Activated CD4-positive, alpha-beta T cell treated with anti-CD3 and anti-CD28 coated beads, Interleukin-2, amount 10 ng/mL, durations not matched to agents 7 days and 5 days (primary cell): ENCODE measurements at regions not wholly inside any gene's neighbourhood (a gene's known extent, or its start where the extent isn't known, plus 50 kb on each side); places are given as distances from the start of the nearest gene placed in this dataset.
"Not testable (repeated sequence)": the region's sequence is repeated elsewhere in the genome, so short reads cannot be mapped to it uniquely, and the experiment has no call there.

Experiments used
- CTCF ChIA-PET: fragments of 350-600 bp; sonication (Branson Sonifier 250); formaldehyde crosslinking; loops from one replicate; lab custom pipeline; 2021; ENCODE audit warnings: antibody characterized with exemption; lab: Charles Lee
- POLR2A ChIA-PET: fragments of 350-600 bp; sonication (Branson Sonifier 250); formaldehyde crosslinking; loops from one replicate; lab custom pipeline; 2021; ENCODE audit warnings: antibody characterized with exemption; lab: Charles Lee
- DNase-seq: peaks from one replicate; pipeline ENCODE4 v3.0.0-alpha.2; 2020
- H3K27ac Mint-ChIP-seq: one replicate; pipeline ENCODE4 v1.8.0; 2021; ENCODE audit warnings: mild to moderate bottlenecking, moderate library complexity, mixed read lengths
- H3K27me3 Mint-ChIP-seq: one replicate; pipeline ENCODE4 v1.8.0; 2021; ENCODE audit warnings: mixed read lengths
- H3K36me3 Mint-ChIP-seq: one replicate; pipeline ENCODE4 v1.8.0; 2021; ENCODE audit warnings: low read depth, mixed read lengths
- H3K4me1 Mint-ChIP-seq: one replicate; pipeline ENCODE4 v1.8.0; 2021; ENCODE audit warnings: mixed read lengths
- H3K4me3 Mint-ChIP-seq: one replicate; pipeline ENCODE4 v1.8.0; 2021; ENCODE audit warnings: mild to moderate bottlenecking, moderate library complexity, mixed read lengths
- H3K9me3 Mint-ChIP-seq: one replicate; pipeline ENCODE4 v1.8.0; 2021; ENCODE audit warnings: mixed read lengths

GRCh38 chr9:135184181-135185053 is 96.9 kb downstream of the OLFM1 start:
- DNase-seq, result no peak
- no peaks in the 10 kb centered on the region for H3K27me3 Mint-ChIP-seq
- ChIA-PET CTCF (no interaction called here), POLR2A (no interaction called here)
- H3K4me3 Mint-ChIP-seq, result no peak overlapping the region
- H3K27ac Mint-ChIP-seq, result no peak overlapping the region
- H3K4me1 Mint-ChIP-seq, result no peaks in the 10 kb centered on the region
- H3K9me3 Mint-ChIP-seq, result no peaks in the 10 kb centered on the region
- H3K36me3 Mint-ChIP-seq, result no peaks in the 10 kb centered on the region

GRCh38 chr9:135185060-135185459 is 97.6 kb downstream of the OLFM1 start:
- Mint-ChIP-seq H3K4me3 (no peak overlapping the region), H3K27ac (no peak overlapping the region), H3K27me3 (no peaks in the 10 kb centered on the region), H3K9me3 (no peaks in the 10 kb centered on the region), H3K4me1 (no peaks in the 10 kb centered on the region), H3K36me3 (no peaks in the 10 kb centered on the region)
- ChIA-PET POLR2A (no interaction called here), CTCF (no interaction called here)
- DNase-seq, result no peak

- ChIA-PET CTCF (no interaction called here), POLR2A (no interaction called here)
- no peaks in the 10 kb centered on the region for H3K9me3 Mint-ChIP-seq
- H3K27me3 Mint-ChIP-seq, result no peaks in the 10 kb centered on the region
- no peak overlapping the region for H3K4me3 Mint-ChIP-seq
- H3K4me1 Mint-ChIP-seq, result no peaks in the 10 kb centered on the region
- no peak for DNase-seq
- no peaks in the 10 kb centered on the region for H3K36me3 Mint-ChIP-seq
- H3K27ac Mint-ChIP-seq, result no peak overlapping the region
Observed at GRCh38 chr9:135186248-135187164, 99.0 kb downstream of the OLFM1 start.

GRCh38 chr9:135187365-135187764 is 99.9 kb downstream of the OLFM1 start:
- no peak overlapping the region for H3K27ac Mint-ChIP-seq
- CTCF ChIA-PET, result no interaction called here
- H3K27me3 Mint-ChIP-seq, result no peaks in the 10 kb centered on the region
- H3K4me3 Mint-ChIP-seq, result no peak overlapping the region
- no peaks in the 10 kb centered on the region for H3K9me3 Mint-ChIP-seq
- DNase-seq, result no peak
- H3K4me1 Mint-ChIP-seq, result no peaks in the 10 kb centered on the region
- POLR2A ChIA-PET, result no interaction called here
- H3K36me3 Mint-ChIP-seq, result no peaks in the 10 kb centered on the region

GRCh38 chr9:135188681-135189151 is 101.2 kb downstream of the OLFM1 start:
- Mint-ChIP-seq H3K36me3 (no peaks in the 10 kb centered on the region), H3K27me3 (no peaks in the 10 kb centered on the region), H3K4me1 (no peaks in the 10 kb centered on the region), H3K9me3 (no peaks in the 10 kb centered on the region), H3K4me3 (no peak overlapping the region), H3K27ac (no peak overlapping the region)
- CTCF ChIA-PET, result no interaction called here
- POLR2A ChIA-PET, result no interaction called here
- DNase-seq, result no peak

- H3K4me1 Mint-ChIP-seq, result no peaks in the 10 kb centered on the region
- no peak overlapping the region for H3K4me3 Mint-ChIP-seq
- H3K27ac Mint-ChIP-seq, result no peak overlapping the region
- H3K27me3 Mint-ChIP-seq, result no peaks in the 10 kb centered on the region
- ChIA-PET POLR2A (no interaction called here), CTCF (no interaction called here)
- no peaks in the 10 kb centered on the region for H3K9me3 Mint-ChIP-seq
- no peak for DNase-seq
- H3K36me3 Mint-ChIP-seq, result no peaks in the 10 kb centered on the region
Observed at GRCh38 chr9:135189497-135189896, 102.0 kb downstream of the OLFM1 start.

- DNase-seq, result no peak
- H3K4me1 Mint-ChIP-seq, result no peaks in the 10 kb centered on the region
- ChIA-PET CTCF (no interaction called here), POLR2A (no interaction called here)
- H3K4me3 Mint-ChIP-seq, result no peak overlapping the region
- H3K27me3 Mint-ChIP-seq, result no peaks in the 10 kb centered on the region
- no peaks in the 10 kb centered on the region for H3K9me3 Mint-ChIP-seq
- peak overlapping the region; percentile 64 for H3K27ac Mint-ChIP-seq
- no peaks in the 10 kb centered on the region for H3K36me3 Mint-ChIP-seq
Observed at GRCh38 chr9:135190789-135191577, 103.5 kb downstream of the OLFM1 start.

GRCh38 chr9:135192686-135193085 is 105.2 kb downstream of the OLFM1 start:
- DNase-seq, result no peak
- no peak overlapping the region for H3K4me3 Mint-ChIP-seq
- H3K9me3 Mint-ChIP-seq, result no peaks in the 10 kb centered on the region
- no peaks in the 10 kb centered on the region for H3K36me3 Mint-ChIP-seq
- no peaks in the 10 kb centered on the region for H3K27me3 Mint-ChIP-seq
- H3K27ac Mint-ChIP-seq, result no peak overlapping the region
- ChIA-PET CTCF (no interaction called here), POLR2A (no interaction called here)
- H3K4me1 Mint-ChIP-seq, result no peaks in the 10 kb centered on the region

GRCh38 chr9:135195975-135196374 is 108.5 kb downstream of the OLFM1 start:
- DNase-seq, H3K27ac Mint-ChIP-seq, H3K4me3 Mint-ChIP-seq, H3K27me3 Mint-ChIP-seq, H3K4me1 Mint-ChIP-seq, H3K9me3 Mint-ChIP-seq, POLR2A ChIA-PET, CTCF ChIA-PET, H3K36me3 Mint-ChIP-seq: not testable (repeated sequence)

GRCh38 chr9:135196474-135196873 is 109.0 kb downstream of the OLFM1 start:
- no peak overlapping the region for H3K27ac Mint-ChIP-seq

GRCh38 chr9:135198144-135198543 is 110.7 kb downstream of the OLFM1 start:
- Mint-ChIP-seq H3K36me3 (no peaks in the 10 kb centered on the region), H3K9me3 (no peaks in the 10 kb centered on the region), H3K27ac (no peak overlapping the region), H3K27me3 (peaks cover 4% of the 10 kb centered on the region), H3K4me1 (no peaks in the 10 kb centered on the region), H3K4me3 (no peak overlapping the region)
- no peak for DNase-seq
- CTCF ChIA-PET, result no interaction called here
- POLR2A ChIA-PET, result no interaction called here

More at GRCh38 chr9:135196474-135196873, 109.0 kb downstream of the OLFM1 start:
- ChIA-PET CTCF (no interaction called here), POLR2A (no interaction called here)
- Mint-ChIP-seq H3K27me3 (peaks cover 4% of the 10 kb centered on the region), H3K36me3 (no peaks in the 10 kb centered on the region), H3K9me3 (no peaks in the 10 kb centered on the region), H3K4me1 (no peaks in the 10 kb centered on the region), H3K4me3 (no peak overlapping the region)
- no peak for DNase-seq

GRCh38 chr9:135198586-135199285 is 111.3 kb downstream of the OLFM1 start:
- no peak overlapping the region for H3K27ac Mint-ChIP-seq
- H3K36me3 Mint-ChIP-seq, result no peaks in the 10 kb centered on the region
- ChIA-PET POLR2A (no interaction called here), CTCF (no interaction called here)
- no peaks in the 10 kb centered on the region for H3K9me3 Mint-ChIP-seq
- no peak for DNase-seq
- H3K4me1 Mint-ChIP-seq, result no peaks in the 10 kb centered on the region
- H3K4me3 Mint-ChIP-seq, result no peak overlapping the region
- H3K27me3 Mint-ChIP-seq, result peaks cover 4% of the 10 kb centered on the region
